ENCODE measurements at regions not wholly inside any gene's neighbourhood (a gene's known extent, or its start where the extent isn't known, plus 50 kb on each side); places are given as distances from the start of the nearest gene placed in this dataset.
"Not testable (repeated sequence)": the region's sequence is repeated elsewhere in the genome, so short reads cannot be mapped to it uniquely, and the experiment has no call there.

GRCh38 chr12:88870000-88870737 is 289.9 kb upstream of the KITLG start:
- DNase-seq, result no peak

GRCh38 chr12:88868050-88868449 is 287.8 kb upstream of the KITLG start:
- DNase-seq, result no peak

GRCh38 chr12:88867510-88867909 is 287.2 kb upstream of the KITLG start:
- DNase-seq, result no peak

- DNase-seq, result no peak
These were observed 286.6 kb upstream of the KITLG start for GRCh38 chr12:88866881-88867280.

- no peak for DNase-seq
These were observed 285.3 kb upstream of the KITLG start for GRCh38 chr12:88865537-88865936.

GRCh38 chr12:88860851-88861250 is 280.6 kb upstream of the KITLG start:
- DNase-seq, result no peak

- DNase-seq, result no peak
These were observed 275.9 kb upstream of the KITLG start for GRCh38 chr12:88856201-88856600.

GRCh38 chr12:88855301-88855700 is 275.0 kb upstream of the KITLG start:
- DNase-seq, result no peak

GRCh38 chr12:88854260-88854659 is 274.0 kb upstream of the KITLG start:
- DNase-seq, result no peak

GRCh38 chr12:88847246-88847645 is 267.0 kb upstream of the KITLG start:
- DNase-seq, result not testable (repeated sequence)

- DNase-seq, result no peak
These were observed 264.2 kb upstream of the KITLG start for GRCh38 chr12:88844426-88844825.

- no peak for DNase-seq
These were observed 262.0 kb upstream of the KITLG start for GRCh38 chr12:88842314-88842713.

GRCh38 chr12:88839486-88839885 is 259.2 kb upstream of the KITLG start:
- DNase-seq, result no peak

GRCh38 chr12:88836156-88836555 is 255.9 kb upstream of the KITLG start:
- DNase-seq, result no peak

GRCh38 chr12:88834226-88834625 is 254.0 kb upstream of the KITLG start:
- no peak for DNase-seq

- DNase-seq, result no peak
These were observed 253.4 kb upstream of the KITLG start for GRCh38 chr12:88833641-88834116.

GRCh38 chr12:88828537-88828936 is 248.3 kb upstream of the KITLG start:
- not testable (repeated sequence) for DNase-seq

GRCh38 chr12:88820012-88820411 is 239.7 kb upstream of the KITLG start:
- no peak for DNase-seq

- no peak for DNase-seq
These were observed 235.9 kb upstream of the KITLG start for GRCh38 chr12:88816201-88816600.

GRCh38 chr12:88814779-88815178 is 234.5 kb upstream of the KITLG start:
- DNase-seq, result no peak

GRCh38 chr12:88812610-88813009 is 232.3 kb upstream of the KITLG start:
- DNase-seq, result no peak

- DNase-seq, result no peak
These were observed 230.5 kb upstream of the KITLG start for GRCh38 chr12:88810806-88811205.

- not testable (repeated sequence) for DNase-seq
These were observed 229.6 kb upstream of the KITLG start for GRCh38 chr12:88809841-88810240.

- DNase-seq, result no peak
These were observed 225.4 kb upstream of the KITLG start for GRCh38 chr12:88805692-88806091.

- no peak for DNase-seq
These were observed 225.0 kb upstream of the KITLG start for GRCh38 chr12:88805286-88805685.

All from NCI-H2171 treated with DMSO at 0.1 percent for 48 hours (cell line).